ENCODE measurements at regions not wholly inside any gene's neighbourhood (a gene's known extent, or its start where the extent isn't known, plus 50 kb on each side); places are given as distances from the start of the nearest gene placed in this dataset.

- ChIA-PET POLR2A (no interaction called here), CTCF (no interaction called here)
- TF ChIP-seq SP7 (tag by site-specific recombination; IDR thresholded peaks at IDR 0.05), result no peak
- no peak for TF ChIP-seq ZNF24 (tag by site-specific recombination; IDR thresholded peaks at IDR 0.05)
- TF ChIP-seq ZNF366 (tag by site-specific recombination; conservative IDR thresholded peaks at IDR 0.05), result no peak
- no peak for TF ChIP-seq HOXD13 (CRISPR knock-in tag; IDR thresholded peaks at IDR 0.05; ENCODE audit: borderline replicate concordance)
- no peak for TF ChIP-seq CTCF (tag by site-specific recombination; IDR thresholded peaks at IDR 0.05)
- TF ChIP-seq PRDM2 (tag by site-specific recombination; IDR thresholded peaks at IDR 0.05; ENCODE audit: borderline replicate concordance), result no peak
- no peak for TF ChIP-seq MEIS1 (CRISPR knock-in tag; IDR thresholded peaks at IDR 0.05; ENCODE audit: borderline replicate concordance)
- TF ChIP-seq, protein P1, sequence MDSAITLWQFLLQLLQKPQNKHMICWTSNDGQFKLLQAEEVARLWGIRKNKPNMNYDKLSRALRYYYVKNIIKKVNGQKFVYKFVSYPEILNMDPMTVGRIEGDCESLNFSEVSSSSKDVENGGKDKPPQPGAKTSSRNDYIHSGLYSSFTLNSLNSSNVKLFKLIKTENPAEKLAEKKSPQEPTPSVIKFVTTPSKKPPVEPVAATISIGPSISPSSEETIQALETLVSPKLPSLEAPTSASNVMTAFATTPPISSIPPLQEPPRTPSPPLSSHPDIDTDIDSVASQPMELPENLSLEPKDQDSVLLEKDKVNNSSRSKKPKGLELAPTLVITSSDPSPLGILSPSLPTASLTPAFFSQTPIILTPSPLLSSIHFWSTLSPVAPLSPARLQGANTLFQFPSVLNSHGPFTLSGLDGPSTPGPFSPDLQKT (IDR thresholded peaks at IDR 0.05; ENCODE audit: borderline replicate concordance, low read depth, low read length), result no peak
- TF ChIP-seq KLF10 (tag by site-specific recombination; IDR thresholded peaks at IDR 0.05), result no peak
- no peak for TF ChIP-seq ZNF585B (tag by site-specific recombination; IDR thresholded peaks at IDR 0.05)
- TF ChIP-seq ZNF280D (tag by site-specific recombination; IDR thresholded peaks at IDR 0.05), result no peak
- TF ChIP-seq ZNF791 (tag by site-specific recombination; IDR thresholded peaks at IDR 0.05), result no peak
- TF ChIP-seq ZNF2 (tag by site-specific recombination; IDR thresholded peaks at IDR 0.05), result no peak
- no peak for TF ChIP-seq ZNF560 (tag by site-specific recombination; IDR thresholded peaks at IDR 0.05; ENCODE audit: borderline replicate concordance)
- no peak for TF ChIP-seq ZNF48 (tag by site-specific recombination; IDR thresholded peaks at IDR 0.05)
Observed at GRCh38 chrX:43064096-43064495, 286.1 kb upstream of the PPP1R2C start.

More at GRCh38 chrX:43064096-43064495, 286.1 kb upstream of the PPP1R2C start:
- H3K27ac ChIP-seq (ENCODE audit: extremely low read depth, low read depth, low read length), result no peak overlapping the region
- H3K36me3 ChIP-seq (ENCODE audit: control insufficient read depth in 2 of 2, insufficient read depth in 1 of 2, low read length in 2 of 2), result no peaks in the 10 kb centered on the region
- no peak overlapping the region for H3K4me3 ChIP-seq (ENCODE audit: low read depth, low read length)
- no peaks in the 10 kb centered on the region for H3K4me1 ChIP-seq (ENCODE audit: control insufficient read depth, insufficient read depth, low read length)
- H3K9me3 ChIP-seq (ENCODE audit: control insufficient read depth, insufficient read depth, low read depth, low read length), result no peaks in the 10 kb centered on the region
